Thyroid gland (tissue), 4 donors: ENCODE measurements at regions not wholly inside any gene's neighbourhood (a gene's known extent, or its start where the extent isn't known, plus 50 kb on each side); places are given as distances from the start of the nearest gene placed in this dataset.

Experiments
- DNase-seq, 2 donors: peaks; one replicate each; pipeline ENCODE4 v3.0.0-alpha.2; 2019
- H3K27ac ChIP-seq, 3 donors: fragments of 200-600 bp; sonication (generic); 1 replicate in 2 of 3; 2 replicates in 1 of 3; pipeline ENCODE4 v1.5.1; 2016 to 2019; ENCODE audit warnings: mild to moderate bottlenecking in 1 of 3, moderate library complexity in 1 of 3
- H3K27me3 ChIP-seq: fragments of 200-600 bp; sonication (generic); one replicate; pipeline ENCODE4 v1.5.1; 2019
- H3K36me3 ChIP-seq, 2 donors: fragments of 200-600 bp; sonication (generic); one replicate each; pipeline ENCODE4 v1.5.1; 2016 to 2019
- H3K4me1 ChIP-seq, 2 donors: fragments of 200-600 bp; sonication (generic); one replicate each; pipeline ENCODE4 v1.5.1; 2017 to 2019
- H3K4me3 ChIP-seq, 3 donors: fragments of 200-600 bp; sonication (generic); replicated peaks in 1 of 3; 1 replicate in 2 of 3; 2 replicates in 1 of 3; pipeline ENCODE4 v1.5.1; 2016; ENCODE audit warnings: mild to moderate bottlenecking in 1 of 3
- H3K9me3 ChIP-seq: fragments of 200-600 bp; sonication (generic); one replicate; pipeline ENCODE4 v1.5.1; 2017
- POLR2A ChIP-seq, 2 donors: fragments of 450-650 bp; IDR thresholded peaks; one replicate each; pipeline ENCODE4 v1.6.1; 2017; ENCODE audit warnings: antibody characterized with exemption in 2 of 2, mild to moderate bottlenecking in 2 of 2, moderate library complexity in 1 of 2
- WGBS, 2 donors: methylation state at CpG; one replicate each; pipeline ENCODE4 v1.1.5; 2017; 5-methylcytosine and 5-hydroxymethylcytosine counted together
- intact Hi-C: fragments of 100-400 bp; cut with DNase I; formaldehyde crosslinking; loops from one replicate; pipeline ENCODE4 v1.15.1; 2023
- TF ChIP-seq, protein P1 (sequence below), 6 experiments: fragments of 200-600 bp in 3 of 6; fragments of 450-650 bp in 3 of 6; sonication (generic) in 3 of 6; IDR thresholded peaks; one replicate each; pipeline ENCODE4 v1.5.1; 2016 to 2019; ENCODE audit warnings: antibody characterized with exemption in 6 of 6, mild to moderate bottlenecking in 2 of 6, inconsistent platforms in 1 of 6, moderate library complexity in 1 of 6

- no peaks in the 10 kb centered on the region for H3K36me3 ChIP-seq
- DNase-seq: no peak
- no peaks in the 10 kb centered on the region for H3K9me3 ChIP-seq
- no peaks in the 10 kb centered on the region for H3K27me3 ChIP-seq
- no peak overlapping the region for H3K27ac ChIP-seq
- TF ChIP-seq, protein P1, sequence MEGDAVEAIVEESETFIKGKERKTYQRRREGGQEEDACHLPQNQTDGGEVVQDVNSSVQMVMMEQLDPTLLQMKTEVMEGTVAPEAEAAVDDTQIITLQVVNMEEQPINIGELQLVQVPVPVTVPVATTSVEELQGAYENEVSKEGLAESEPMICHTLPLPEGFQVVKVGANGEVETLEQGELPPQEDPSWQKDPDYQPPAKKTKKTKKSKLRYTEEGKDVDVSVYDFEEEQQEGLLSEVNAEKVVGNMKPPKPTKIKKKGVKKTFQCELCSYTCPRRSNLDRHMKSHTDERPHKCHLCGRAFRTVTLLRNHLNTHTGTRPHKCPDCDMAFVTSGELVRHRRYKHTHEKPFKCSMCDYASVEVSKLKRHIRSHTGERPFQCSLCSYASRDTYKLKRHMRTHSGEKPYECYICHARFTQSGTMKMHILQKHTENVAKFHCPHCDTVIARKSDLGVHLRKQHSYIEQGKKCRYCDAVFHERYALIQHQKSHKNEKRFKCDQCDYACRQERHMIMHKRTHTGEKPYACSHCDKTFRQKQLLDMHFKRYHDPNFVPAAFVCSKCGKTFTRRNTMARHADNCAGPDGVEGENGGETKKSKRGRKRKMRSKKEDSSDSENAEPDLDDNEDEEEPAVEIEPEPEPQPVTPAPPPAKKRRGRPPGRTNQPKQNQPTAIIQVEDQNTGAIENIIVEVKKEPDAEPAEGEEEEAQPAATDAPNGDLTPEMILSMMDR (IDR thresholded peaks at IDR 0.05): no peak
- no peak overlapping the region for H3K4me3 ChIP-seq
- intact Hi-C loops: no loop called here
- peaks cover 0 to 1% of the 10 kb centered on the region in 2 donors for H3K4me1 ChIP-seq
- WGBS, 2 donors: 45% methylated on average over 16 to 18 of the region's 18 CpGs
Observed at GRCh38 chr14:101501341-101501740, 60.0 kb upstream of the DIO3 start.

- Histone ChIP-seq H3K4me1 (no peaks in the 10 kb centered on the region), H3K9me3 (no peaks in the 10 kb centered on the region), H3K27me3 (no peaks in the 10 kb centered on the region), H3K36me3 (no peaks in the 10 kb centered on the region), H3K27ac (no peak overlapping the region), H3K4me3 (no peak overlapping the region)
- intact Hi-C loops: no loop called here
- no peak for DNase-seq
- TF ChIP-seq POLR2A (IDR thresholded peaks at IDR 0.05): no peak
- TF ChIP-seq, protein P1 (IDR thresholded peaks at IDR 0.05): no peak
- 67% methylated on average over 15 of the region's 15 CpGs for WGBS, 2 donors
Observed at GRCh38 chr14:101501858-101502615, 59.3 kb upstream of the DIO3 start.

GRCh38 chr14:101502761-101503392, 58.4 kb upstream of the DIO3 start:
- H3K27ac ChIP-seq: no peak overlapping the region
- TF ChIP-seq, protein P1 (IDR thresholded peaks at IDR 0.05): no peak
- TF ChIP-seq POLR2A (IDR thresholded peaks at IDR 0.05): no peak
- H3K4me3 ChIP-seq: no peak overlapping the region
- H3K36me3 ChIP-seq: no peaks in the 10 kb centered on the region
- intact Hi-C loops: no loop called here
- DNase-seq: no peak
- H3K9me3 ChIP-seq: no peaks in the 10 kb centered on the region
- no peaks in the 10 kb centered on the region for H3K27me3 ChIP-seq
- WGBS, 2 donors: 85 to 94% methylated on average over 15 to 16 of the region's 18 CpGs
- no peaks in the 10 kb centered on the region for H3K4me1 ChIP-seq

GRCh38 chr14:101503431-101504095, 57.7 kb upstream of the DIO3 start:
- no peaks in the 10 kb centered on the region for H3K27me3 ChIP-seq
- H3K27ac ChIP-seq: no peak overlapping the region
- no peaks in the 10 kb centered on the region for H3K4me1 ChIP-seq
- 95 to 96% methylated on average over 12 to 14 of the region's 14 CpGs for WGBS, 2 donors
- no peaks in the 10 kb centered on the region for H3K9me3 ChIP-seq
- H3K4me3 ChIP-seq: no peak overlapping the region
- intact Hi-C loops: no loop called here
- no peaks in the 10 kb centered on the region for H3K36me3 ChIP-seq
- TF ChIP-seq, protein P1 (IDR thresholded peaks at IDR 0.05): no peak
- TF ChIP-seq POLR2A (IDR thresholded peaks at IDR 0.05): no peak
- no peak for DNase-seq
